ENCODE measurements at regions not wholly inside any gene's neighbourhood (a gene's known extent, or its start where the extent isn't known, plus 50 kb on each side); places are given as distances from the start of the nearest gene placed in this dataset.

- no peak overlapping the region for H3K27ac ChIP-seq (ENCODE audit: low read depth, low read length)
- H3K36me3 ChIP-seq (ENCODE audit: control insufficient read depth, low read length): no peaks in the 10 kb centered on the region
- no peaks in the 10 kb centered on the region for H3K9me2 ChIP-seq (replicated peaks; ENCODE audit: control insufficient read depth, low read length)
- no peak overlapping the region for H3K4me2 ChIP-seq (ENCODE audit: low read length)
- no peaks in the 10 kb centered on the region for H3K79me2 ChIP-seq (ENCODE audit: control insufficient read depth, low read length)
- TF ChIP-seq EZH2phosphoT487 (IDR thresholded peaks at IDR 0.05; ENCODE audit: borderline replicate concordance, low read length): no peak
- TF ChIP-seq CTCF (IDR thresholded peaks at IDR 0.05; ENCODE audit: low read depth, low read length, poor library complexity, severe bottlenecking): no peak
- H3K9me3 ChIP-seq (ENCODE audit: control insufficient read depth, insufficient read depth, low read length): no peaks in the 10 kb centered on the region
- no peaks in the 10 kb centered on the region for H4K20me1 ChIP-seq (ENCODE audit: control insufficient read depth, insufficient read depth, low read depth, low read length)
- H3F3A ChIP-seq (ENCODE audit: control insufficient read depth, insufficient read depth): no peaks in the 10 kb centered on the region
- H3K27me3 ChIP-seq (ENCODE audit: control insufficient read depth, low read length): no peaks in the 10 kb centered on the region
- H3K4me1 ChIP-seq (ENCODE audit: control insufficient read depth, low read length): peaks cover 15% of the 10 kb centered on the region
- H3K4me3 ChIP-seq (ENCODE audit: low read length): no peak overlapping the region
These were observed 58.9 kb downstream of the SHANK2 start for GRCh38 chr11:71193431-71193830.

GRCh38 chr11:71192629-71193028, 59.7 kb downstream of the SHANK2 start:
- no peak for TF ChIP-seq CTCF (IDR thresholded peaks at IDR 0.05; ENCODE audit: low read depth, low read length, poor library complexity, severe bottlenecking)
- TF ChIP-seq EZH2phosphoT487 (IDR thresholded peaks at IDR 0.05; ENCODE audit: borderline replicate concordance, low read length): no peak
- Histone ChIP-seq H3K4me2 (ENCODE audit: low read length) (no peak overlapping the region), H4K20me1 (ENCODE audit: control insufficient read depth, insufficient read depth, low read depth, low read length) (no peaks in the 10 kb centered on the region), H3K79me2 (ENCODE audit: control insufficient read depth, low read length) (no peaks in the 10 kb centered on the region), H3K9me3 (ENCODE audit: control insufficient read depth, insufficient read depth, low read length) (no peaks in the 10 kb centered on the region), H3K36me3 (ENCODE audit: control insufficient read depth, low read length) (no peaks in the 10 kb centered on the region), H3K9me2 (replicated peaks; ENCODE audit: control insufficient read depth, low read length) (no peaks in the 10 kb centered on the region), H3K4me3 (ENCODE audit: low read length) (no peak overlapping the region), H3F3A (ENCODE audit: control insufficient read depth, insufficient read depth) (no peaks in the 10 kb centered on the region), H3K27me3 (ENCODE audit: control insufficient read depth, low read length) (no peaks in the 10 kb centered on the region), H3K4me1 (ENCODE audit: control insufficient read depth, low read length) (peaks cover 15% of the 10 kb centered on the region), H3K27ac (ENCODE audit: low read depth, low read length) (no peak overlapping the region)

GRCh38 chr11:71191201-71191600, 61.2 kb downstream of the SHANK2 start:
- no peaks in the 10 kb centered on the region for H3F3A ChIP-seq (ENCODE audit: control insufficient read depth, insufficient read depth)
- no peaks in the 10 kb centered on the region for H3K9me3 ChIP-seq (ENCODE audit: control insufficient read depth, insufficient read depth, low read length)
- TF ChIP-seq EZH2phosphoT487 (IDR thresholded peaks at IDR 0.05; ENCODE audit: borderline replicate concordance, low read length) (no peak), CTCF (IDR thresholded peaks at IDR 0.05; ENCODE audit: low read depth, low read length, poor library complexity, severe bottlenecking) (no peak)
- H3K79me2 ChIP-seq (ENCODE audit: control insufficient read depth, low read length): no peaks in the 10 kb centered on the region
- no peak overlapping the region for H3K4me3 ChIP-seq (ENCODE audit: low read length)
- H3K4me2 ChIP-seq (ENCODE audit: low read length): no peak overlapping the region
- H3K4me1 ChIP-seq (ENCODE audit: control insufficient read depth, low read length): peaks cover 8% of the 10 kb centered on the region
- no peaks in the 10 kb centered on the region for H3K27me3 ChIP-seq (ENCODE audit: control insufficient read depth, low read length)
- H4K20me1 ChIP-seq (ENCODE audit: control insufficient read depth, insufficient read depth, low read depth, low read length): no peaks in the 10 kb centered on the region
- H3K27ac ChIP-seq (ENCODE audit: low read depth, low read length): no peak overlapping the region
- H3K36me3 ChIP-seq (ENCODE audit: control insufficient read depth, low read length): no peaks in the 10 kb centered on the region
- no peaks in the 10 kb centered on the region for H3K9me2 ChIP-seq (replicated peaks; ENCODE audit: control insufficient read depth, low read length)

GRCh38 chr11:71190551-71190950, 61.8 kb downstream of the SHANK2 start:
- no peak overlapping the region for H3K4me2 ChIP-seq (ENCODE audit: low read length)
- TF ChIP-seq EZH2phosphoT487 (IDR thresholded peaks at IDR 0.05; ENCODE audit: borderline replicate concordance, low read length) (no peak), CTCF (IDR thresholded peaks at IDR 0.05; ENCODE audit: low read depth, low read length, poor library complexity, severe bottlenecking) (no peak)
- H3F3A ChIP-seq (ENCODE audit: control insufficient read depth, insufficient read depth): no peaks in the 10 kb centered on the region
- no peaks in the 10 kb centered on the region for H3K27me3 ChIP-seq (ENCODE audit: control insufficient read depth, low read length)
- no peaks in the 10 kb centered on the region for H3K36me3 ChIP-seq (ENCODE audit: control insufficient read depth, low read length)
- no peak overlapping the region for H3K4me3 ChIP-seq (ENCODE audit: low read length)
- no peak overlapping the region for H3K27ac ChIP-seq (ENCODE audit: low read depth, low read length)
- no peaks in the 10 kb centered on the region for H3K9me3 ChIP-seq (ENCODE audit: control insufficient read depth, insufficient read depth, low read length)
- H3K9me2 ChIP-seq (replicated peaks; ENCODE audit: control insufficient read depth, low read length): no peaks in the 10 kb centered on the region
- no peaks in the 10 kb centered on the region for H3K79me2 ChIP-seq (ENCODE audit: control insufficient read depth, low read length)
- H4K20me1 ChIP-seq (ENCODE audit: control insufficient read depth, insufficient read depth, low read depth, low read length): no peaks in the 10 kb centered on the region
- H3K4me1 ChIP-seq (ENCODE audit: control insufficient read depth, low read length): peaks cover 8% of the 10 kb centered on the region

Data from DOHH2 (cell line).